Ishikawa (cell line): ENCODE measurements at regions not wholly inside any gene's neighbourhood (a gene's known extent, or its start where the extent isn't known, plus 50 kb on each side); places are given as distances from the start of the nearest gene placed in this dataset.

Experiments
- CEBPB ChIP-seq: IDR thresholded peaks from 2 replicates; pipeline ENCODE4 v1.6.1; 2012
- CREB1 ChIP-seq: IDR thresholded peaks from 2 replicates; pipeline ENCODE4 v1.6.1; 2012; ENCODE audit warnings: low read depth
- EGR1 ChIP-seq: IDR thresholded peaks from 2 replicates; pipeline ENCODE4 v1.6.1; 2012
- EP300 ChIP-seq: IDR thresholded peaks from 2 replicates; pipeline ENCODE4 v1.6.1; 2012; ENCODE audit warnings: borderline replicate concordance
- FOXM1 ChIP-seq: IDR thresholded peaks from 2 replicates; pipeline ENCODE4 v1.6.1; 2012; ENCODE audit warnings: low read depth, borderline replicate concordance
- MAX ChIP-seq: IDR thresholded peaks from 2 replicates; pipeline ENCODE4 v1.6.1; 2012
- NFIC ChIP-seq: IDR thresholded peaks from 2 replicates; pipeline ENCODE4 v1.6.1; 2012
- RAD21 ChIP-seq: IDR thresholded peaks from 2 replicates; pipeline ENCODE4 v1.6.1; 2012; ENCODE audit warnings: low read depth
- REST ChIP-seq: IDR thresholded peaks from 2 replicates; pipeline ENCODE4 v1.6.1; 2012; ENCODE audit warnings: low read depth, mild to moderate bottlenecking
- TAF1 ChIP-seq: IDR thresholded peaks from 2 replicates; pipeline ENCODE4 v1.6.1; 2012; ENCODE audit warnings: low read depth, mild to moderate bottlenecking
- USF1 ChIP-seq: IDR thresholded peaks from 2 replicates; pipeline ENCODE4 v1.6.1; 2012
- YY1 ChIP-seq: IDR thresholded peaks from 2 replicates; pipeline ENCODE4 v1.6.1; 2012; ENCODE audit warnings: low read depth
- ZBTB7A ChIP-seq: IDR thresholded peaks from 2 replicates; pipeline ENCODE4 v1.6.1; 2012; ENCODE audit warnings: low read depth

- no peak for TF ChIP-seq FOXM1
- no peak for TF ChIP-seq MAX
- TF ChIP-seq USF1, result no peak
- no peak for TF ChIP-seq CEBPB
- TF ChIP-seq CREB1, result no peak
- no peak for TF ChIP-seq TAF1
- TF ChIP-seq YY1, result no peak
- no peak for TF ChIP-seq REST
- TF ChIP-seq RAD21, result no peak
- TF ChIP-seq EP300, result no peak
- TF ChIP-seq ZBTB7A, result no peak
- no peak for TF ChIP-seq NFIC
- no peak for TF ChIP-seq EGR1
These were observed 89.0 kb downstream of the MAFB start for GRCh38 chr20:40599987-40600386.
